ENCODE measurements at regions not wholly inside any gene's neighbourhood (a gene's known extent, or its start where the extent isn't known, plus 50 kb on each side); places are given as distances from the start of the nearest gene placed in this dataset.

DNA sequence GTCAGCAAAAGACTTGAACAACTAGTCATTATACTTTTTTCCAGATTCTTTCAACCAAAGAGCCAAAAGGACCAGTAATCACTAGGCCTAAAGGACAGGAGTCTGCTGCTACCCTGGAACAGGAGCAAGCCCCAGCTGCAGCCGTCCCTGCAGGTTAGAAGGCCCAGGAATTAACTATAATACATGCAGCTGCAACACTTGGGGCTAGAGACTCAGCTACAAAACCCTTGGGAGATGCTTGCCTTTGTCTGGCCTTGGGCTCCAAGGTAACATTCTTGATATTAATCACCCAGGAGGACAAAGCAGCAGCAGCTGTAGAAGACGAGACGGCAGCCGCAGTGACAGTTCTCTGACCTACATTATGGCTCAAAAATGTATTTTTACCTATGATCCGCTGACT is 841.2 kb upstream of the ADGRL4 start:
- Histone ChIP-seq H3K4me3 (ENCODE audit: insufficient read depth, low read length, poor library complexity, severe bottlenecking) (no peak overlapping the region), H2AFZ (ENCODE audit: low read depth, low read length, severe bottlenecking) (peak overlapping the region; percentile 7), H3K9me2 (replicated peaks; ENCODE audit: insufficient read depth, low read length) (no peaks in the 10 kb centered on the region), H3K9me3 (ENCODE audit: insufficient read depth, low read length) (no peaks in the 10 kb centered on the region), H3K27me3 (ENCODE audit: low read length) (no peaks in the 10 kb centered on the region), H3K79me2 (ENCODE audit: insufficient read depth, low read length) (no peaks in the 10 kb centered on the region), H4K20me1 (ENCODE audit: low read depth, low read length) (no peaks in the 10 kb centered on the region), H3K4me2 (ENCODE audit: low read depth, low read length, poor library complexity, severe bottlenecking) (no peak overlapping the region), H3K36me3 (ENCODE audit: low read length) (no peaks in the 10 kb centered on the region), H3K9ac (ENCODE audit: low read length) (no peak overlapping the region), H3K27ac (ENCODE audit: low read depth, low read length) (no peak overlapping the region), H3F3A (ENCODE audit: insufficient read depth) (no peaks in the 10 kb centered on the region)
- no peak for TF ChIP-seq EZH2phosphoT487 (conservative IDR thresholded peaks at IDR 0.05; ENCODE audit: low read length)
- TF ChIP-seq, protein P1, sequence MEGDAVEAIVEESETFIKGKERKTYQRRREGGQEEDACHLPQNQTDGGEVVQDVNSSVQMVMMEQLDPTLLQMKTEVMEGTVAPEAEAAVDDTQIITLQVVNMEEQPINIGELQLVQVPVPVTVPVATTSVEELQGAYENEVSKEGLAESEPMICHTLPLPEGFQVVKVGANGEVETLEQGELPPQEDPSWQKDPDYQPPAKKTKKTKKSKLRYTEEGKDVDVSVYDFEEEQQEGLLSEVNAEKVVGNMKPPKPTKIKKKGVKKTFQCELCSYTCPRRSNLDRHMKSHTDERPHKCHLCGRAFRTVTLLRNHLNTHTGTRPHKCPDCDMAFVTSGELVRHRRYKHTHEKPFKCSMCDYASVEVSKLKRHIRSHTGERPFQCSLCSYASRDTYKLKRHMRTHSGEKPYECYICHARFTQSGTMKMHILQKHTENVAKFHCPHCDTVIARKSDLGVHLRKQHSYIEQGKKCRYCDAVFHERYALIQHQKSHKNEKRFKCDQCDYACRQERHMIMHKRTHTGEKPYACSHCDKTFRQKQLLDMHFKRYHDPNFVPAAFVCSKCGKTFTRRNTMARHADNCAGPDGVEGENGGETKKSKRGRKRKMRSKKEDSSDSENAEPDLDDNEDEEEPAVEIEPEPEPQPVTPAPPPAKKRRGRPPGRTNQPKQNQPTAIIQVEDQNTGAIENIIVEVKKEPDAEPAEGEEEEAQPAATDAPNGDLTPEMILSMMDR (IDR thresholded peaks at IDR 0.05; ENCODE audit: insufficient read depth, low read length, poor library complexity, severe bottlenecking), result no peak

DNA sequence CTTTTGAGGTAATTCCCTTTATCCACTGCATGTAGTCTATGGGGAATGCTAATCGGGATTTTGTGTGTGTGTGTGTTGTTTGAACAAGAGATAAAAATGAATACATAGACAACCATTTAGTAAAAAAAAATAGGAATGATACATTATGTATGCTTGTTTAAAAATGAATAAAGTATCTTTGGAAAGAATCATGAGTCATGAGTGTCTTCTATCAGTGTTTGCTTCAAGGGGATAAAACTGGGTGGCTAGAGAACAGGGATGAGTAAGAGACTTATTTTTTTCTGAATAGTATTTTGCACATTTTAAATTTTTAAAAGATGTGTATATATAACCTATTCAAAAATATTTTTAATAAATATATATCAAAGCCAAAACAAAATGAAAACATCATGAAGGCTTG is 839.4 kb upstream of the ADGRL4 start:
- H3K9me2 ChIP-seq (replicated peaks; ENCODE audit: insufficient read depth, low read length), result no peaks in the 10 kb centered on the region
- no peaks in the 10 kb centered on the region for H3K9me3 ChIP-seq (ENCODE audit: insufficient read depth, low read length)
- TF ChIP-seq, protein P1 (IDR thresholded peaks at IDR 0.05; ENCODE audit: insufficient read depth, low read length, poor library complexity, severe bottlenecking), result no peak
- no peak for TF ChIP-seq EZH2phosphoT487 (conservative IDR thresholded peaks at IDR 0.05; ENCODE audit: low read length)
- no peaks in the 10 kb centered on the region for H3K27me3 ChIP-seq (ENCODE audit: low read length)
- no peaks in the 10 kb centered on the region for H4K20me1 ChIP-seq (ENCODE audit: low read depth, low read length)
- no peak overlapping the region for H3K9ac ChIP-seq (ENCODE audit: low read length)
- no peaks in the 10 kb centered on the region for H3K36me3 ChIP-seq (ENCODE audit: low read length)
- H2AFZ ChIP-seq (ENCODE audit: low read depth, low read length, severe bottlenecking), result no peak overlapping the region
- no peaks in the 10 kb centered on the region for H3F3A ChIP-seq (ENCODE audit: insufficient read depth)
- H3K79me2 ChIP-seq (ENCODE audit: insufficient read depth, low read length), result no peaks in the 10 kb centered on the region
- H3K4me3 ChIP-seq (ENCODE audit: insufficient read depth, low read length, poor library complexity, severe bottlenecking), result no peak overlapping the region
- H3K4me2 ChIP-seq (ENCODE audit: low read depth, low read length, poor library complexity, severe bottlenecking), result no peak overlapping the region
- H3K27ac ChIP-seq (ENCODE audit: low read depth, low read length), result no peak overlapping the region

DNA sequence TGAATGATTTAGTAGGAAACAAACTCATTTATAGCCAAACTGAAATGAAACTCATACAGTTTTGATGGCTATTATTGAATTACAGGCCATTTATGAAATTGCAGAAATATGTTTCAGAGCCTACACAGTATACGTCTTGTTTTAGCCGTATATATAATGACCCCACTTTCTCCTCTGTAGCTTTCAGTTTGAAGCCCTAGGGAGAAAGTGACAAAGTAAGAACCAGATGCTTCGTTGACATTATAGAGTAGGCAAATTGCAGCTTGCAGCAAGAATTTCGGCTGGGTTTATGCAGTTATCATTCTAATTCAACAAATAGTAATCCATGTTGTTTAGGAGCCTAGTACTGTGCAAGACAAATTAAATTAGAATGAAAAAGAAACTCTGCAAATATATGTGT is 836.3 kb upstream of the ADGRL4 start:
- Histone ChIP-seq H3K9ac (ENCODE audit: low read length) (no peak overlapping the region), H3K9me2 (replicated peaks; ENCODE audit: insufficient read depth, low read length) (no peaks in the 10 kb centered on the region), H3K27me3 (ENCODE audit: low read length) (no peaks in the 10 kb centered on the region), H2AFZ (ENCODE audit: low read depth, low read length, severe bottlenecking) (no peak overlapping the region), H3K36me3 (ENCODE audit: low read length) (no peaks in the 10 kb centered on the region), H3F3A (ENCODE audit: insufficient read depth) (no peaks in the 10 kb centered on the region), H3K4me3 (ENCODE audit: insufficient read depth, low read length, poor library complexity, severe bottlenecking) (no peak overlapping the region), H3K9me3 (ENCODE audit: insufficient read depth, low read length) (no peaks in the 10 kb centered on the region), H3K4me2 (ENCODE audit: low read depth, low read length, poor library complexity, severe bottlenecking) (no peak overlapping the region), H3K79me2 (ENCODE audit: insufficient read depth, low read length) (no peaks in the 10 kb centered on the region), H4K20me1 (ENCODE audit: low read depth, low read length) (no peaks in the 10 kb centered on the region), H3K27ac (ENCODE audit: low read depth, low read length) (no peak overlapping the region)
- TF ChIP-seq EZH2phosphoT487 (conservative IDR thresholded peaks at IDR 0.05; ENCODE audit: low read length), result no peak
- TF ChIP-seq, protein P1 (IDR thresholded peaks at IDR 0.05; ENCODE audit: insufficient read depth, low read length, poor library complexity, severe bottlenecking), result no peak

Data from SU-DHL-6 (cell line).